DMS79 (cell line): ENCODE measurements at regions not wholly inside any gene's neighbourhood (a gene's known extent, or its start where the extent isn't known, plus 50 kb on each side); places are given as distances from the start of the nearest gene placed in this dataset.
"Not testable (repeated sequence)": the region's sequence is repeated elsewhere in the genome, so short reads cannot be mapped to it uniquely, and the experiment has no call there.

Experiments
- DNase-seq: peaks from one replicate; lab custom pipeline; 2025; lab: John Stamatoyannopoulos, UW

GRCh38 chrY:18912846-18913245 is 139.3 kb upstream of the HSFY2 start:
- no peak for DNase-seq

GRCh38 chrY:18909846-18910245 is 136.3 kb upstream of the HSFY2 start:
- DNase-seq, result no peak

GRCh38 chrY:18906198-18906597 is 132.7 kb upstream of the HSFY2 start:
- not testable (repeated sequence) for DNase-seq

- no peak for DNase-seq
Observed at GRCh38 chrY:18904296-18904695, 130.8 kb upstream of the HSFY2 start.

GRCh38 chrY:18891994-18892393 is 118.5 kb upstream of the HSFY2 start:
- no peak for DNase-seq

- DNase-seq, result no peak
Observed at GRCh38 chrY:18889548-18889947, 116.0 kb upstream of the HSFY2 start.

- no peak for DNase-seq
Observed at GRCh38 chrY:18884748-18885147, 111.2 kb upstream of the HSFY2 start.

GRCh38 chrY:18869145-18869544 is 95.6 kb upstream of the HSFY2 start:
- not testable (repeated sequence) for DNase-seq

- DNase-seq, result not testable (repeated sequence)
Observed at GRCh38 chrY:18866887-18867551, 93.5 kb upstream of the HSFY2 start.

- DNase-seq, result not testable (repeated sequence)
Observed at GRCh38 chrY:18860856-18861255, 87.3 kb upstream of the HSFY2 start.

- DNase-seq, result not testable (repeated sequence)
Observed at GRCh38 chrY:18858484-18859191, 85.1 kb upstream of the HSFY2 start.

GRCh38 chrY:18855184-18855583 is 81.6 kb upstream of the HSFY2 start:
- DNase-seq, result not testable (repeated sequence)

- DNase-seq, result not testable (repeated sequence)
Observed at GRCh38 chrY:18853323-18853722, 79.8 kb upstream of the HSFY2 start.

GRCh38 chrY:18836643-18837042 is 63.1 kb upstream of the HSFY2 start:
- DNase-seq, result not testable (repeated sequence)
